ENCODE measurements at regions not wholly inside any gene's neighbourhood (a gene's known extent, or its start where the extent isn't known, plus 50 kb on each side); places are given as distances from the start of the nearest gene placed in this dataset.

- no peak for DNase-seq
Observed at GRCh38 chr21:32216293-32216692, 62.6 kb downstream of the MIS18A start.

- no peak for DNase-seq
Observed at GRCh38 chr21:32215306-32215685, 63.6 kb downstream of the MIS18A start.

GRCh38 chr21:32214654-32215305 is 64.1 kb downstream of the MIS18A start:
- no peak for DNase-seq

GRCh38 chr21:32212116-32212515 is 66.7 kb downstream of the MIS18A start:
- no peak for DNase-seq

GRCh38 chr21:32211306-32211705 is 67.5 kb downstream of the MIS18A start:
- DNase-seq: no peak

GRCh38 chr21:32209580-32209979 is 69.3 kb downstream of the MIS18A start:
- DNase-seq: no peak

GRCh38 chr21:32207406-32207716 is 71.5 kb downstream of the MIS18A start:
- DNase-seq: peak; percentile 24

GRCh38 chr21:32206631-32207405 is 72.0 kb downstream of the MIS18A start:
- DNase-seq: no peak

GRCh38 chr21:32203877-32204480 is 74.9 kb downstream of the MIS18A start:
- DNase-seq: no peak

- DNase-seq: no peak
Observed at GRCh38 chr21:32200029-32200428, 78.8 kb downstream of the MIS18A start.

- DNase-seq: no peak
Observed at GRCh38 chr21:32198384-32198783, 80.5 kb downstream of the MIS18A start.

GRCh38 chr21:32197896-32198295 is 81.0 kb downstream of the MIS18A start:
- no peak for DNase-seq

GRCh38 chr21:32196001-32196400 is 82.8 kb downstream of the MIS18A start:
- no peak for DNase-seq

- no peak for DNase-seq
Observed at GRCh38 chr21:32193098-32193465, 85.8 kb downstream of the MIS18A start.

- no peak for DNase-seq
Observed at GRCh38 chr21:32192291-32193097, 86.4 kb downstream of the MIS18A start.

GRCh38 chr21:32190493-32191144 is 88.2 kb downstream of the MIS18A start:
- DNase-seq: no peak

GRCh38 chr21:32189688-32190483 is 89.0 kb downstream of the MIS18A start:
- no peak for DNase-seq

- DNase-seq: no peak
Observed at GRCh38 chr21:32186804-32187203, 92.0 kb downstream of the MIS18A start.

- DNase-seq: no peak
Observed at GRCh38 chr21:32185726-32186125, 93.1 kb downstream of the MIS18A start.

- no peak for DNase-seq
Observed at GRCh38 chr21:32185103-32185502, 93.7 kb downstream of the MIS18A start.

GRCh38 chr21:32184485-32184884 is 94.4 kb downstream of the MIS18A start:
- no peak for DNase-seq

GRCh38 chr21:32184065-32184464 is 94.8 kb downstream of the MIS18A start:
- no peak for DNase-seq
